NCI-H2196 treated with DMSO at 0.1 percent for 48 hours (cell line): ENCODE measurements at regions not wholly inside any gene's neighbourhood (a gene's known extent, or its start where the extent isn't known, plus 50 kb on each side); places are given as distances from the start of the nearest gene placed in this dataset.
"Not testable (repeated sequence)": the region's sequence is repeated elsewhere in the genome, so short reads cannot be mapped to it uniquely, and the experiment has no call there.

Experiments used
- DNase-seq: peaks from one replicate; lab custom pipeline; 2025; ENCODE audit not compliant: unreplicated experiment; lab: John Stamatoyannopoulos, UW

DNA sequence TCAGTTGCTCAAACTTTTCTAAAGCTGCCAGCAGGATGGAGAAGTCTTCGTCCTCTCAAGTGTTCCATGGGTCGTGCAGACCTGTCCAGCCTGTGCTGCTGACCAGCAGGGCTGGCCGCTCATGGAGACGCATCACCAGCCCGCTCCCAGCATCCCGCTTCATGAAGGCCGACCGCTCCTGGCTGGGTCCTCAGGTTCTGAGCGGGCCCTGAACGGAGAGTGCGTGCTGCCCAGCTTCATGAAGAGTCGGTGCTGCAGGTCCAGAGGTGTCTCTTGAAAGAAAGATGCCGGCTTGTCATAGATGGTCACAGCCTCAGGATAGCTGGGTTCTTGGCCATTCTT lies 75.8 kb upstream of the KCNAB1 start:
- no peak for DNase-seq

DNA sequence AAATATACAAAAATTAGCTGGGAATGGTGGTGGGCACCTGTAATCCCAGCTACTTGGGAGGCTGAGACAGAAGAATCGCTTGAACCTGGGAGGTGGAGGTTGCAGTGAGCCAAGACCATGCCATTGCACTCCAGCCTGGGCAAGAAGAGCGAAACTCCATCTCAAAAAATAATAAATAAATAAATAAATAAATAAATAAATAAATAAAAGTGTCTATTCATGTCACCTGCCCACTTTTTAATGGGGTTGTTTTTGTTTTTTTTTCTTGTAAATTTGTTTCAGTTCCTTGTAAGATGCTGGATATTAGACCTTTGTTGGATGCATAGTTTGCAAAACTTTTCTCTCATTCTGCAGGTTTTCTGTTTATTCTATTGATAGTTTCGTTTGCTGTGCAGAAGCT lies 71.9 kb upstream of the KCNAB1 start:
- DNase-seq: not testable (repeated sequence)

DNA sequence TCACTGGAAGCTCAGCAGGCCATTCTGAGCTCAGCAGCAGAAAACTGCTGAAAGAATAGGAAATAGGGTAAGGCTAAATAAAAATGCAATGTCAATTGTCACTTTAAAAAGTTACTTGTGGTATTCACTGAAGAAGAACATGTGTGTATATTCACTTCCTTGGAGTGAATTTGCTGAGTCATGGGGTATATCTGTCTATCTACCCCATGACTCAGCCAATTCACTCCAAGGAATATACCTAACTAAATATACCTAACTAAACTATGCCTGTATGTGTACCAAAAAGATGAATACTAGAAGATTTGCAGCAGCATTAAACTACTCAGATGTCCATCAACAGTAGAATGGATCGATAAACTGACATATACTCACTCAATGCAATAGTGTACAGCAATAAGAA lies 69.5 kb upstream of the KCNAB1 start:
- no peak for DNase-seq

DNA sequence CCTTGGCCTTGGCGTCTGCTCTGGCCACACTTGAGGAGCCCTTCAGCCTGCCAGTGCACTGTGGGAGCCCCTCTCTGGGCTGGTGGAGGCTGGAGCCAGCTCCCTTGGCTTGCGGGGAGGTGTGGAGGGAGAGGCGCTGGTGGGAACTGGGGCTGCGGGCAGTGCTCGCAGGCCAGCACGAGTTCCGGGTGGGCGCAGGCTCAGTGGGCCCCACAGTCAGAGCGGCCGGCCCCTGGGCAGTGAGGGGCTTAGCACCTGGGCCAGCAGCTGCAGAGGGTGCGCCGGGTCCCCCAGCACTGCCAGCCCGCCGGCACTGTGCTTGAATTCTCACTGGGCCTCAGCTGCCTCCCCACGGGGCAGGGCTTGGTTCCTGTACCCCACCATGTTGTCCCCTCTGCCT lies 68.7 kb upstream of the KCNAB1 start:
- DNase-seq: no peak

DNA sequence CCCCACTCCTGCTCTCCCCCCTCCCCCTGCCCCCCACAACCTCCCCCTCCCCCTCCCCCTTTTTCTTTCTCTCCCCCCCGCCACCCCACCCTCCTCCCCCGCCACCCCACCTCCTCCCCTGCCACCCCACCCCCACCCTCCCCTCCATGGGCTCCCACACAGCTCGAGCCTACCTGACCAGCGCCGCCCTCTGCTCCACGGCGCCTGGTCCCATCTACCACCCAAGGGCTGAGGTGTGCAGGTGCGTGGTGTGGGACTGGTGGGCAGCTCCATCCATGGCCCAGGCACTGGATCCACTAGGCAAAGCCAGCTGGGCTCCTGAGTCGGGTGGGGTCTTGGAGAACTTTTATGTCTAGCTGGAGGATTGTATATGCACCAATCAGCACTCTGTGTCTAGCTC lies 68.3 kb upstream of the KCNAB1 start:
- no peak for DNase-seq

DNA sequence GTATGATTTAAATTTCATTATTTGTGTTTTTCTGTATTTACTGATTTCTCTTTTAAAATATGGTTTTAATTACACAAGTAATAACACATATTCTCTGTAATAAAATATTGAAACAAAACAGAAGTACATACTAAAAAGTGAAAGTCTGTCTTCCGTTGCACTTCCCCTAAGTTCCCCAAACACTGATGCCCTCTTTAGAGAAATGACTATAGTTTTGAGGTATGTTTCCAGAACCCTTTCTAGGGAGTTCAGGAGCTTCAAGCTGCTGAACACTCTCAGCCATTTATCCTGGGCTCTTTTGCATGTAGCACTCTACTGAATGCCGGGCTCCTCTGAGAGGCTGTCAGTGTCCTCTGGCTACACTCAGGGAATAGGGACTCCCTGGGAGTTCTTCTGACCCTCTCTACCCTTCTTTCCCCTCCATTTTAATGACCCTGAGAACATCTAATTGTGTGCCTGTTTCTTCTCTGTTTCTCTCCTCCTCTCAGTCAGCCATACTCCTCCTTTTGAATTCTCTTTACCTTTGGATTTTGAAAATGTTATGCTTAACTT lies 60.4 kb upstream of the KCNAB1 start:
- no peak for DNase-seq

DNA sequence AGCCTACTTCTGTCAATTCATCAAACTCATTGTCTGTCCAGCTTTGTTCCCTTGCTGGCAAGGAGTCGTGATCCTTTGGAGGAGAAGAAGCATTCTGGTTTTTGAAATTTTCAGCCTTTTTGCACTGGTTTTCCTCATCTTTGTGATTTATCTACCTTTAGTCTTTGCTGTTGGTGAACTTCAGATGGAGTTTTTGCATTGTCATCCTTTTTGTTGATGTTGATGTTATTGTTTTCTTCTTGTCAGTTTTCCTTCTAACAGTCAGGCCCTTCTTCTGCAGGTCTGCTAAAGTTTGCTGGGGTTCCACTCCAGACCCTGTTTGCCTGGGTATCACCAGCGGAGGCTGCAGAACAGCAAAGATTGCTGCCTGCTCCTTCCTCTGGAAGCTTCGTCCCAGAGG lies 52.2 kb upstream of the KCNAB1 start:
- not testable (repeated sequence) for DNase-seq

DNA sequence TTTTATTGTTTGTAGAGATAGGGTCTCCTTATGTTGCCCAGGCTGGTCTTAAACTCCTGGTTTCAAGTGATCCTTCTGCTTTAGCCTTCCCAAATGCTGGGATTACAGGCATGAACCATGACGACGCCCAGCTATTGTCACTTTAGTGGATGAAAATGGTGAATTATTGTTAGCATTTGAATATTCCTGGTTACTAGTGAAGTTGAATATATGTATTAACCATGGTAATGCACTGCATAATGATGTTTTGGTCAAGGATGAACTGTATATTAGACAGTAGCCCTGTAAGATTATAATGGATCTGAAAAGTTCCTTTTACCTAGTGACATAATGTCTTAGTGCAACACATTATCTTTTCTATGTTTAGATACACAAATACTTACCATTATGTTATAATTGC lies 50.4 kb upstream of the KCNAB1 start:
- DNase-seq: no peak
